GM19438 (cell line): ENCODE measurements at regions not wholly inside any gene's neighbourhood (a gene's known extent, or its start where the extent isn't known, plus 50 kb on each side); places are given as distances from the start of the nearest gene placed in this dataset.

Experiments
- ATAC-seq: cut with Tn5 transposase; IDR thresholded peaks from one replicate; pipeline ENCODE4 v1.9.1; 2021; ENCODE audit warnings: low read depth; ENCODE audit not compliant: unreplicated experiment

- peak; percentile 96 for ATAC-seq
These were observed 58.6 kb upstream of the ZC4H2 start, which contains the start of gene ZC3H12B for GRCh38 chrX:65034668-65035445. ZC3H12B (plus strand) TSS chrX:65034826.

DNA sequence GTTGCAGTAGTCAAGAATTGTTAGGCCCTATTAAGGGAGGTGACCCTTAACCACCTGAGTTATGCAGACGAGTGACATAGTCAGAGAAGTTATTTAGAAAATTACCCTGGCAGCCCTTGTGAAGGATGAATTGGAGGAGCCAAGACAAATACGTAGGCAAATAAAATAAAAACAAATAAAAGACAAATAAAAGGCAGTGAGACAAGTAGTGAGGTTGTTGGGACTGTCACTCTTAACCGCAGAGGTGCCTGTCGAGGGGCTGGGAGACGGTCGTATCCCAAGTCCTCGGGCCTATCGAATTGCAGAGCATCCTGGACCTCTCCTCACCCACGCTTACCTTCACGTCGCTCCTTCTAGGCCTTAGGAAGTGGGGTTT is 58.0 kb upstream of the ZC4H2 start:
- ATAC-seq: no peak
